Right kidney (tissue), 1 donor: ENCODE measurements at regions not wholly inside any gene's neighbourhood (a gene's known extent, or its start where the extent isn't known, plus 50 kb on each side); places are given as distances from the start of the nearest gene placed in this dataset.
"Not testable (repeated sequence)": the region's sequence is repeated elsewhere in the genome, so short reads cannot be mapped to it uniquely, and the experiment has no call there.

Experiments used
- DNase-seq: peaks from one replicate; pipeline ENCODE4 v3.0.0-alpha.2; 2016

DNA sequence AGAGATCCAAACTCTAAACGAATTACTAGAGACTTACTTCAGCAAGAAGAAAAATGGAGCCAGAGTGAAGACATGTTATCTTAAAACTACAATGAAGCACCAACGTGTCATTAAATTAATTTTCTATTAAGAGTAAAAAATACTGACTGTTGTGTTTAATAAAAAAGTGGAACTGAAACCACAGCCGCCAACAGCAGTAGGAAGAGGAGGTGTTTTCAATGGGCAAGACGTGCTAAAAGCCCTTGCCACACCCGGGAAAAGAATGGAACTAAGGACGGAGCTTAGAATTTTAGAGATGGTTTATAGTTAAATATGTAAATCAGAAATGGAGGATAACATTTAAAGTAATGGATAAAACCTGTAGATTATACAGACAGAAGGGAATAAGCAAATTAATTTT is 608.7 kb downstream of the TFAP2A start:
- no peak for DNase-seq

DNA sequence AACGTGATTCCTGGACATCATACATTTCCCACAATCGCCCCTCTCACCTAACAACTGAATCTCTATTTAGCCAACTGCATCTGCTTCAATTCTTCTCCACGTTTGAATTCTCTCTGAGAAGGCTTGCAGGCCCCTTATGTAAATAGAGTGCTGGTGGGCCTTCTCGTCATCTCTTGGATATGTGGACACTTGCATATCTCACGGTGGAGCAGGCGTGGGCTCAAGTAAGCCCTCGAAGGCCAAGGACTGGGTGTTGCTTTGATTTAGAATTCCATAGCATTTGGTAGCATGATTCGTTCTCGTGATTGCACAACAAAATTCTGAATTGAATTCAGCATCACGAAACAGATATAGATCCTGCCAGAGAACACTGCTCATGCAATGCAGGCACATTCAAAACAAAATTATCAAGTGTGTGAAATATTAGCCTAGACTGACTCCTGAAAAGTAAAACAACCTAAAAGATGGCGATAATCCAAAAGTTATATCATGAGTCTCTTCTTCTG is 613.6 kb downstream of the TFAP2A start:
- DNase-seq = no peak

DNA sequence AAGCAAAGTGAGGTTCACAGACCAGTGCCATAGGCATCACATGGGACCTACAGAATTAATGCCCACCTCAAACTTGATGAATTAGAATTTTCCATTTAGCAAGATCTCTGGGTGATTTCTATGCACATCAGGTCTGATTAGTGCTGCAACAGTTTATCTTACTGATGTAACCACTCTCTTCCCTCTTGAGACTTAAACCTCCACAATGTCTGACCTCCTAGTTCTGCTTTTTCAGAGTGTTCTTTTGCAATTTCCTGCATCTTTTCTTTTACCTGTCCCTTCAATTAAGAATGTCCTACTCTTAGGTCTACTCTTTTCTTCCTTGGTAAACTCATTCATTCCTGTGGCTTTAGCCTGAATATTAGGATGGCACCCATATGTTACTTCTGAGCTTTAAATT is 615.3 kb downstream of the TFAP2A start:
- DNase-seq = no peak

DNA sequence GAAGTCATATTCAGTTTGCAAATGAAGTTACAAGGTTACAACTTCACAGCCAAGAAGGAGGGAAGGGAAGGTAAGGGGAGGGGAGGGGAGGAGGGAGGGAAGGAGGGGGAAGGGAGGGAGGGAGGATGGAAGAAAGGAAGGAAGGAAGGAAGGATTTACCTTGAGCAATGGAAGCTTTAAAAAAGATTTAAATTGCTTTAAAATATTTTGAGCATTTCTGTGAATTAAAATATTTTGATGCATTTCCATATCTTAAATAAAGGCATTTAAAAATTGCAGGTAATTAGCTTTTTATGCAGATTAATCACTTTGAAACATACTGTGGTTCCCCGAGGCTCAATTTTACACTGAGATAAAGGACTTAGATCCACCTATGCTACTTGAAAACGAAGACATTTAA is 618.0 kb downstream of the TFAP2A start:
- DNase-seq = no peak

DNA sequence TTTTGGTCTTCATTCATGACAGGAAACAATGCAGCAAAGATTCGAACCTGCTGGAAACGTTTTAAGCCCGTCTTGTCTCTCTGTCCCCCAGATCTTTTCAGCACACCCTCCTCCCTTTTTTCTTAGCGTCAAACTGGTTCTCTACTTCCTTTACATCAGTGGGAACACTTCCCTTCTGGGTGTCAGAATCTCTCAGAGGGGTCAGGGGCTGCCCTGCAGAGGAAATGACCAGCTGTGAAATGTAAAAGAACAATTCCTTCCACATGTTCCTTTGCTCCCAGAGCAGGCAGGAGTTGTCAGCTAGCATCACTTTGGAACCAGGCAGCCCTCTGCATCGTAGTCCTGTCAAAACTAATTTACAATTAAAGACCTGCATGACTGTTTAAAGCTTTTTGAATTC is 619.0 kb downstream of the TFAP2A start:
- peak; percentile 6 for DNase-seq

DNA sequence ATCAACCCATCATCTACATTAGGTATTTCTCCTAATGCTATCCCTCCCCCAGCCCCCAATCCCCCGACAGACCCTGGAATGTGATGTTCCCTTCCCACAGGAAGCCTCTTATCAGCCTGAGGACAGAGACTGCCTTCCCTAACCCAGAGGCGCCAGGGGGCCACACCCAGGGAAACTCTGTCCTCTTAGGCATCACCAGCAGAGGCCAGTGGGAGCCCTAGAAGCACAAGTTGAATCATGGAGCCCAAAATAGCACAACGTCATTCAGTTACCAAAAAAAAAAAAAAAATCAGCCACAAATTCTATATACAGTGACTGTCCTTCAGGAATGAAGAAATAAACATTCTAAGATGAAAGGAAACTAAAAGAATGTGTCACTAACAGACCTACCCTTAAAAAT is 625.7 kb downstream of the TFAP2A start:
- DNase-seq = no peak

DNA sequence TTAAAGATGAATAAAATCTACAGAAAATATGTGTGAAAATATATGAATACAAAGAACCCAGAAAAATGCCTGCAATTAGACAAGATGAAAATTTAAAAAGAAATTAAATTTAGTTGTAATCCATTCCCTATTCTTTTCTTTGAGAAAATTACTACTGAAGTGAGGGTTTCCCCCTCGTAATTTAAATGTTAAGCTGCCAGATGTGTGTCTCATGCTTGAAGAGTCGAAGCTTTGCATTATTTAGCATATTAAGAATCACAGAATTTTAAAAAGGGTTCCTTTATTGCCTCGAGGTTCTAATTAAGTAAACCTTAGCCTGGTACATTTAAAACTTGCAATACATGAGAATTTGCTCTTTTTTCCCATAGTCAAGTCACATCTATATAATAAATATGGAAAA is 630.1 kb downstream of the TFAP2A start:
- DNase-seq = no peak

DNA sequence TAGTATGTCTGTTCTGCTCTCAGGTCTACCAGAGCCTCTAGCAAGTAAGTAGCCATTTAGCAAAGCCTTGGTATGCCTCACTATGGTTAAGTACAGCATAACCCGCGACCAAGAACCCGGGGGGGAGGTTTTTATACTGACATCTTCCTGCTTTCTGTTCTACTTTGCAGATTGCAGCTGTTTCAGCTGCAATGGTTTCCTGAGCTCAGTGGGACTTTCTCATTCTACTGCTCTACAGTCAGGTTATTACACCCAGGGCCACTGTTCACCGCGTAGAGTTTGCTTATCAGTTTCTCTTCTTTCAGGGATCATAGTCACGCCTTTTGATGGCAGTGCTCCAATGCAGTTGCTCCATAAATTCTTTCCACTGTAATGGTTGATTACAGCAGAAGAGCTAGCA is 631.3 kb downstream of the TFAP2A start:
- no peak for DNase-seq

DNA sequence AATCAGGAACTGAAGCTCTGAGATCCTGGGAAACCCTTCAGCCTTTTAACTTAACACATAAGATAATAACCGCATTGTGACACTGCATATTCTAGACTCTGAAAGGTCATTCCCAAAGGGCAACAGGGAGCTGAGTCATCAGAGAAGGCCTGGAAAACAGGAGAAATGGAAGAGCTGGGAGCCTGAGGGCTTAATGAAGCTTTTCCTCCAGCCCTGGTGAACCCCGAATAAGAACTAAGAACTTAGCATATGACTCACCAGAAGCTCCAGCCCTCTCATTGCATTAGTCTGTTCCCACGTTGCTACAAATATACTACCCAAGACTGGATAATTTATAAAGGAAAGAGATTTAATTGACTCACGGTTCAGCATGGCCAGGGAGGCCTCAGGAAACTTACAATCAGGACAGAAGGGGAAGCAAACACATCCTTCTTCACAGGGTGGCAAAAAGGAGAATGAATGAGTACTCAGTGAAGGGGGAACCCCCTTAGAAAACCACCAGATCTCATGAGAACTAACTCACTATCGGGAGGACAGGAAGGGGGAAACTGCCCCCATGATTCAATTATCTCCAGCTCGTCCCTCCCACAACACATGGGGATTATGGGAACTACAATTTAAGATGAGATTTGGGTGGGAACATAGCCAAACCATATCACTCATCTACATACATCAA is 648.5 kb downstream of the TFAP2A start:
- DNase-seq = no peak

DNA sequence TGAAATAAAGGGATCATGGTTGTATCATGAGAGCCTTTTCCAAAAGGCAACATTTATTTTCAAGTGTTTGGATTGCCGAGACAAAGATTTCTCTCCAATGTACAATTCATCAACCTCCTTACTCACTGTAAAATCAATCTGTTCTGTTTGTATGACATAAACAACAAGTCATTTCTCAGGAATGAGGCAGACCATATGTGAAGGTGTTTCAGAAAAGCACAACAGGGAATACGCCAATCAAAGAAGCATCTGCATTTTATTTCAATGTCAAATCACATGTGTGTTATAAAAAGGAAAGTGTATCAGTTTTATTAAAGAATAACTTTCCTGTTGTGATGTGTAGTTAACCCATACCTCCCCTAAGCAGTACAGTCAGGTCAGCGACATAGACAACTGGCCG is 653.7 kb downstream of the TFAP2A start:
- no peak for DNase-seq

DNA sequence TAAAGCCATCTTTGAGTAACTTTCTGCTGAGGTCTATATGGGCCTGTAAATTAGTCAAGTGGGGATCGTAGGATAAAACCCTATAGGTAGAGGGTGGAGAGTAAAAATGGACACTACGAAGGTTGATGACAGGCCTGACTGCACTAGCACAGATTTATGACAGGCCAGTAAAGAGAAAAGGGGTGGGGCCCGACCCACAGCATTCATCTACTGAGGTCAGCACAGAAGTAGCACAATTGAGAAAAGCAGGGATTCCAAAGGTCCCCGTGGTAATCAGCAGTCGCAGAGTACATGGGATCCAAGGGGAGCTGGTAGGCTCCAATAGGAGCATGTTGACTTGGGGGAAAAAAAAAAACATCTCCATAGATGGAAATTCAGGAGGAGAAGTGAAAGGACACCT is 660.4 kb downstream of the TFAP2A start:
- no peak for DNase-seq

DNA sequence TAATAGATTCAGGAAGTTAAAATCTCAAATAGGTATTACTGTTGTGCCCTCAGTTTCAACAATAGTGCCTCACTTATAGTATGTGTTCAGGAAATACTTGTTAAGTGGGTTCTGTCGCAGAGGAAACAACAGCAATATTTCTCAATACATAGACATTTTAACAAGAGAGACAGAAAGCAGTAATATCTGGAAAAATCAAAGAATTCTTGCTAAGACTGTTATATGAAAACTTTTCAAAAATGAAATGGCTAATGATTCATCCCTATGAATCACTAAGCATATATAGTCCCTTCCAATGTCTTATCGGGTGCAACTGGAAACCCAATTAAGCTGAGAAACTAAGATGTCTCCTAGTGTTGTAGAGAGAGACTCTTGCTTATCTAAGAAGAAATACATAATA is 668.9 kb downstream of the TFAP2A start:
- DNase-seq = no peak

DNA sequence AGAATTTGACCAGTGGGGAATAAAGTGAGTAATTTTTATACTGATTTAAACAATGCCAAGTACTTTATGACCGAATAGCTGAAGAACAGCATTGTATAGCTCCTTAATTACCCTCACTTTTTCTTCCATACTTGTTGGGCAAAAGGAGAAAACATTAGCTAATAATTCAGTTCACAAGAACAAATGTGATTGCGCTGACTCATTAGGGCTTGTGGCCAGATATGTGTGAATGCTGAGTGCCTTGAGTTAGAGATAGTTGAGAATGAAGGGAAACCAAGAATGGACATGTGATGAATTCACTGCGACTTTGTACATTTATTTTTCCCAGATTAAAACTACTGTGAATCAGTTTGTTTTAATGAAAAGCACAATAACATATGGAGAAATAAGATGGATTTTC is 669.4 kb downstream of the TFAP2A start:
- no peak for DNase-seq

DNA sequence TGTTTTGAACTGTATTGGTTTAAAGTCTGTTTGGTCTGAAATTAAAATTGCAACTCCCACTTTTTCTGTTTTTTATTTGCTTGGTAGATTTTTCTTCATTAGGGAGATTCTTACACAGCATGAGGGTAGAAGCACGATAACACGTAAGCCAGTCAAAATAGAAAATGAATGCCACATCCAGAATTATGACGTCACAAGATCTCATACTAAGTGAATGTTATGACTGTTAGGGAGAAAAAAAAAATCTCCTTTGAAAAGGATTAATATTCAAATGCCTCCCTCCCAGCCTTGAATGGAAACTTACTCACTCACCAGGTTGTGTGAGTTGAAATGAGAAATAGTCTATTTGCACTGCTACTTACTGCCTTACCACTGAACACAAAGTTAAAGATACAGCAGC is 670.8 kb downstream of the TFAP2A start:
- no peak for DNase-seq

DNA sequence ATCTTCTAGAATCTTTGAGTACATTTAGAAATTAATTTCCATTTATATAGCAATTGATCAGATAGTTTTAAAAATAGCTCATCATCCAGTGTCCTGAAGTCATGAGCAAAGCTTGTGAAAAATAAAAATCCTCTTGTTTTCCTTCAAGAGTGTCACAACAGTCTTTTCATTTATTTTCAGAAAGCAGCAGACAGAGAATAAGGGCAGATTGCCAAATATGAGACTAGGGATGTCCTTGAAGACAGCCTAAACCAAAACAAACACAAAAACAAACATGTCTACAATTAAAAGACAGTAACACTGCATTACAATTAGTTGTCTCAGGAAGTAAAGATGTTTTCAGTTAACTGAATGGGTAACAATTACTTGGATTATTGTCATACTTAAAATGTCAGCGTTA is 682.8 kb downstream of the TFAP2A start:
- no peak for DNase-seq

DNA sequence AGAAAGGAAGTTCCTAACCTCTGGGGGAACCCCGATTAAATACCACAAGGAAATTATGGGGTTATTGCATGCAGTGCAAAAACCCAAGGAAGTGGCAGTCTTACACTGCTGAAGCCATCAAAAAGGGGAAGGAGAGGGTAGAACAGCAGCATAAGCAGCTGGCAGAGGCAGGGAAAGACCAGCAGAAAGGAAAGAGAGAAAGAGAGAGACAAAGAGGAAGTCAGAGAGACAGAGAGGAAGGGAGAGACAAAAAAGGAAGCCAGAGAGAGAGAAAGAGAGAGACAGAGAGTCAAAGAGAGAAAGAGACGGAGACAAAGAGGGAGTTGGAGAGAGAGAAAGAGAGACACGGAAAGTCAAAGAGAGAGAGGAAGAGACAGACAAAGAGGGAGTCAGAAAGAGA is 689.1 kb downstream of the TFAP2A start:
- not testable (repeated sequence) for DNase-seq

DNA sequence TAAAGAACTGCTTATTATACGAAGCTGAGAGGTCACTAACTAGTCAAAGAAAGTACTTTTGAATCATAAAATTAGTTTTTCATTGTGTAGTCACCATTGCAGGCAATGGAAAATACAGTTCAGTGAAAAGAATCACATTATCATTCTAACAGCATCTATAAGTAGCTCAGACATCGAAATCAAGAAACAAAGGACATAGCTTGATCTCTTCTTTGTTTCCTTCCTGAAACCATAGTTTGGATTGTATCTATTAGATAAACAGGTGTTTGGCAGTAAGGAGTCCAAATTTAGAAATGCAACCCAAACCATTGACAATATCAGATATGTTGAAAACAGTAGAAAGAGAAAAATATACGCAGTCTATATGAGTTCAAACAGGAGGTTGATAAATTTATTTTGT is 697.3 kb downstream of the TFAP2A start:
- no peak for DNase-seq

DNA sequence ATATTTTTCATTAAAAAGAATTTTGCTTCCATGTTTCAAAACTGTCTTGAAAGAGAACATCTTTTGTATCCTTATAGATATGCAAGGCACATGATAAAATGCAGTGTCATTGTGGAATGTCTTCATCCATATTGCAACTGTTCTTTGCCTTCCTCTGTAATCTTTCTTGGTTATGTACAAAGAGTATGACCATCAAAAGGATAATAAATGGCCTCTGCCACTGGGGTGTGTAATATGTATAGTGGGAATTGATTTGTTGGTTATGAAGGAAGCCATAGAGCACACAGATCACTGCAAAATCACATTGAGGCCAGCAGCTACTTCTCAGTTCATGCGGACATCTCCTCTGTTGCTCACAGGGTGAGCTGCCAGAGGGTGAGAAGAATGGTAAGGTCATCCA is 703.5 kb downstream of the TFAP2A start:
- DNase-seq = no peak

DNA sequence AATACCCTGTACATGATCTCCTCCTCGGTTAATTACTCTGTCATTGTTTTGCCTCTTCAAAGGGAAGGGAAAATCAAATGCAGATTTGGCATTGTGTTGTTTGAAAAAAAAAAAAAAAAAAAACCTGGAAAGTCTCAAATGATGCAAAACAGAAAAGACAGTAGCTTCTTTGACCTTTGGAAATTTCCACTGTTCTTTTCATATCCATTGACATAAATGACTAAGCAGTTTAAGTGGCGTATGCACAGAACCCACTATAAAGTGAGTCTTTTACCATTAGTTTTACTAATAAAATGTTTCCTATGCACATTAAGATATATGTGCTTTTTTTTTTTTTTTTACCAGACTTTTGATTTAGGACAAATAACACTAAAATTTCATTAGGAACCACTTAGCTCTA is 704.3 kb downstream of the TFAP2A start:
- no peak for DNase-seq

DNA sequence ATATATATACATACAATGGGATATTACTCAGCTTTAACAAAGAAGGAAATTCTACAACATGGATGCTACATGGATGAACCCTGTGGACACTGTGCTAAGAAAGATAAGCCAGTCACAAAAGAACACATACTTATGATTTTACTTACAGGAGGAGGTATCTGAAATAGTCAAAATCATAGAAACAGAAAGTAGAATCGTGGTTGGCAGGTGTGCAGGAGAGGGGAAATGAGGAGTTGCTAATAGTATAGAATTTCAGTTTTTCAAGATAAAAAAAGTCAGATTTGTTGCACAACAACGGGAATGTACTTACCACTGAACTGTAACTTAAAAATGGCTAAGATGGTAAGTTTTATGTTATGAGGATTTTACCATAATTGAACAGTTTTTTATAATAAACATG is 706.3 kb downstream of the TFAP2A start:
- DNase-seq = no peak

DNA sequence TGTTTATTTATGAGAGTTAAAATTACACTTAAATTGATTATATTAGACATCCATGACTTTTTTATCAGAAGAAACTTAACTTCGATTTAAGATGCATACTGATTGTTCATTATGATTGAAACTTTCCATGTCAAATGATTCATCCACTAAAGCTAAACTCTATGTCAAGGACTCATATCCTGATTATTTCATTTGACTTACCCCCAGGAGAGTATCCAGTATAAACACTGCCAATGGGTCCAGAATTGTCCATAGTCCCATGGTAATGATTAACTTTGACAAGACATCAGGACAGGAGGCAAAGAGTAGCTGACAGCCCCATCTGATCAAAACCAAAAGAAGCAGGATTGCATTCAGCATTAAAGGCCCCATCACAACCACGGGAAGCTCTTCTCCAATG is 709.9 kb downstream of the TFAP2A start:
- no peak for DNase-seq

DNA sequence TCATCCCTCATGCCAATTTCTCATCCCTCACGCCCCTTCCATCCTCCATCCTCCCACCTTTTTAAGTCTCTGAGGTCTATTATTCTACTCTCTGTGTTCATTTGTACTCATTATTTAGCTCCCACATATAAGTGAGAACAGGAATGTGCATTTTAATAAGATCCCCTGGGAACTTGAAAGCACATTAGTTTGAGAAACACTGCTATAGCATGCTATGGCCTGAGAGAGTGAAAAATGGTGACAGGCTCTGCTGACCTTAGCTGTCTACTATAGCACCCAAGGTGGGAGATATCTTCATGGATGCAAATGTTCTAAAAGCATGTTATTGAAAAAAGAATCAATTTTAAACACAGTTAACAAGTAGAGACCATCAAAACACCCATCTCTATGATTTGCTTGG is 712.0 kb downstream of the TFAP2A start:
- DNase-seq = no peak

DNA sequence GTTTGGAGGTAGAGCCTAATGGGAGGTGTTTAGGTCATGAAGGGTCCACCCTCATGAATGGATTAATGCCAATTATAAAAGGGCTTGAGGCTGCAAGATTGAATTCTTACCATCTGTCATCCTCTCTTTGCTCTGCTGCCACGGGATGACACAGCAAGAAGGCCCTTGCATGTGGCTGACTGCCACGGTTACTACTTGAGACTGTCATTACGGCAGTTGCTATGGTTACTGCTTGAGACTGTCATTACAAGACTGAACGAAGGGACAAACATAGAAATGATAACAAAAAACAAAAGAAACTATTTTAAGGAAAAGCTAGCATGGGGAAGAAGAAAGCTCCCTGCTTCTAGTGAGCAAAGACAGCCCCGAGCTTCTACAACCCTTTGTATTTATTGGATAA is 715.0 kb downstream of the TFAP2A start:
- no peak for DNase-seq

DNA sequence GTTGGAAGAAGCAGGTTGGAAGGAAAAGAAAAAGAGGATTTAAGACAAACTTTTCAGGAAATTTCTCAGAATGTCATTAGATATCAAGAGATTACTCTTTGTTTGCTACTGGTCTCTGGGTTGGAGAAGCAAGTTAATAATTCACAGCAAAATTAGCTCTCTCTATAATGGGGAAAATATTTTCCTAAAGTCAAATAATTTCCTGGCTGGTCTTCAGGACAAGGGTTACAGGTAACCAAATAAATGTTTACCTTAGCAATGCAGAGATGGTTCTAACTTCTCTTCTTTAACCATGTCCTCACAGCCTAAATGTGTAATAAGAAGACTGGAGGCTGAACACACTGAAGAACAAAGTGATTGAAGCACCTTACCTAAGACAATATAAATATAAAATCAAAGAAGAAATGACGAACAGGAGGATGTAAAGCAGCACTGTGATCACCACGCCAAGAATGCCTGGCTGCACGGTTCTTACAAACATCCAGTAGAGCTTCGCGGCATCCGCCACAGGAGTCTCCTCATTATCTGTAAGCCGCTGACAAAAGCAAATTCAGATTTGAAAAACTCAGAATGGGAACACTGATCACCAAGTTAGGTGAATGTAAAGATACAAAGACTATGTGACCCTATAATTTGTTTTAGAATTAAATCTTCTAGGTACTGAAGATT is 717.5 kb downstream of the TFAP2A start:
- no peak for DNase-seq

DNA sequence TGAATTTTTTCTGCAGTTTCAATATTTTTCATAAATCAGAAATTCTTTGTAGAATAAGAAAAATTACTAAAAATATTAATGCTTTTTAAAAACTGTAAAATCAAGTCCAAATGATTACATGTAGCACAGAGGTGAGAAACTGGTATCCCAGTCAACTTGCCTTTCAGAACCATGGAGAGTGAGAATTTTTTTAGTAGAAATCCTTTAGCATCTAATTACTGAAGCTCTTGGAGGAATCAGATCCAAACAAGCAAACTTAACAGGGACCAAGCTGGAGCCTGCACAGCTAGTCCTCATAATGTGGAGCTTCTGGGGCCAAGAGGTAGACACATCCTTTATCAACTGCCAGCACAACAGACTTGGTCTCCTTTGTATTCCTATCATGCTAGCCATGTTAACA is 724.5 kb downstream of the TFAP2A start:
- DNase-seq = no peak
